ENCODE measurements at regions not wholly inside any gene's neighbourhood (a gene's known extent, or its start where the extent isn't known, plus 50 kb on each side); places are given as distances from the start of the nearest gene placed in this dataset.

GRCh38 chr4:104763554-104764222, 269.0 kb upstream of the CXXC4 start:
- BruUV-seq (replicated peaks) = no TSS peak
- intact Hi-C loops (cut with micrococcal nuclease; ENCODE audit: unreplicated experiment) (no loop called here), in situ Hi-C loops (cut with MboI) (no loop called here)
- TF ChIP-seq ZNF592 (IDR thresholded peaks at IDR 0.05) (no peak), ZBTB33 (IDR thresholded peaks at IDR 0.05) (no peak), SREBF2 (IDR thresholded peaks at IDR 0.05; ENCODE audit: low read length) (no peak)
- H2AFZ ChIP-seq (ENCODE audit: control insufficient read depth, low read depth, low read length) = no peak overlapping the region
- H3K9me3 ChIP-seq (replicated peaks; ENCODE audit: control insufficient read depth, insufficient read depth, low read length) = peaks cover 3% of the 10 kb centered on the region; the same call in 2 of the 3 replicates
- SMC1A ChIA-PET (ENCODE audit: uncharacterized antibody, unreplicated experiment) = no interaction called here
- RAD21 ChIA-PET (ENCODE audit: unreplicated experiment) = no interaction called here
- no peak overlapping the region for H3K9ac ChIP-seq (ENCODE audit: control insufficient read depth, insufficient read depth, low read length)
- H3K36me3 ChIP-seq (ENCODE audit: control insufficient read depth in 2 of 2, insufficient read depth in 2 of 2, low read length in 1 of 2) = no peaks in the 10 kb centered on the region
- no peaks in the 10 kb centered on the region for H4K20me1 ChIP-seq (ENCODE audit: control insufficient read depth, insufficient read depth)
- FAIRE-seq (no peak), DNase-seq (ENCODE audit: low read depth, low spot score) (no peak), ATAC-seq (no peak)
- H3K27me3 ChIP-seq (replicated peaks in 1 of 2; ENCODE audit: control insufficient read depth in 2 of 2, insufficient read depth in 2 of 2, low read length in 1 of 2) = no peaks in the 10 kb centered on the region
- no peak overlapping the region for H3K4me2 ChIP-seq (ENCODE audit: control insufficient read depth, insufficient read depth)
- H3K79me2 ChIP-seq (ENCODE audit: control insufficient read depth, insufficient read depth, low read length) = no peaks in the 10 kb centered on the region
- 46% methylated on average over 5 of the region's 5 CpGs for WGBS (ENCODE audit: insufficient coverage, insufficient replicate concordance, low lambda C conversion rate, missing lambda C conversion rate)
- H3K27ac ChIP-seq (ENCODE audit: control insufficient read depth, insufficient read depth) = no peak overlapping the region
- POLR2A ChIA-PET = no interaction called here
- no peak overlapping the region for H3K4me3 ChIP-seq
- H3K4me1 ChIP-seq (ENCODE audit: control insufficient read depth, insufficient read depth, low read length) = no peaks in the 10 kb centered on the region
- CTCF ChIA-PET = no interaction called here

Measured in GM12878 (cell line).